HG03457 (cell line): ENCODE measurements at regions not wholly inside any gene's neighbourhood (a gene's known extent, or its start where the extent isn't known, plus 50 kb on each side); places are given as distances from the start of the nearest gene placed in this dataset.
"Not testable (repeated sequence)": the region's sequence is repeated elsewhere in the genome, so short reads cannot be mapped to it uniquely, and the experiment has no call there.

ENCODE experiments used
- ATAC-seq: cut with Tn5 transposase; IDR thresholded peaks from one replicate; pipeline ENCODE4 v1.9.1; 2021; ENCODE audit warnings: moderate number of reproducible peaks; ENCODE audit not compliant: unreplicated experiment

GRCh38 chr5:173496129-173496882 is 120.1 kb downstream of the BOD1 start:
- no peak for ATAC-seq

- ATAC-seq: no peak
These were observed 121.1 kb downstream of the BOD1 start for GRCh38 chr5:173495225-173495904.

- ATAC-seq: no peak
These were observed 122.0 kb downstream of the BOD1 start for GRCh38 chr5:173494446-173494845.

GRCh38 chr5:173493846-173494245 is 122.6 kb downstream of the BOD1 start:
- no peak for ATAC-seq

- no peak for ATAC-seq
These were observed 123.4 kb downstream of the BOD1 start for GRCh38 chr5:173493040-173493439.

- ATAC-seq: no peak
These were observed 125.8 kb downstream of the BOD1 start for GRCh38 chr5:173490681-173491080.

- no peak for ATAC-seq
These were observed 128.3 kb downstream of the BOD1 start for GRCh38 chr5:173488144-173488543.

GRCh38 chr5:173487300-173487699 is 129.2 kb downstream of the BOD1 start:
- no peak for ATAC-seq

GRCh38 chr5:173486355-173487225 is 129.9 kb downstream of the BOD1 start:
- ATAC-seq: no peak

- no peak for ATAC-seq
These were observed 131.9 kb downstream of the BOD1 start for GRCh38 chr5:173484569-173484968.

- ATAC-seq: not testable (repeated sequence)
These were observed 132.9 kb downstream of the BOD1 start for GRCh38 chr5:173483599-173483998.

- ATAC-seq: no peak
These were observed 133.3 kb downstream of the BOD1 start for GRCh38 chr5:173483160-173483559.

- no peak for ATAC-seq
These were observed 134.6 kb downstream of the BOD1 start for GRCh38 chr5:173481821-173482220.

GRCh38 chr5:173480896-173481295 is 135.6 kb downstream of the BOD1 start:
- ATAC-seq: no peak

GRCh38 chr5:173479711-173480110 is 136.7 kb downstream of the BOD1 start:
- no peak for ATAC-seq

GRCh38 chr5:173477345-173478040 is 139.0 kb downstream of the BOD1 start:
- ATAC-seq: no peak

- no peak for ATAC-seq
These were observed 140.7 kb downstream of the BOD1 start for GRCh38 chr5:173475780-173476179.

- no peak for ATAC-seq
These were observed 141.6 kb downstream of the BOD1 start for GRCh38 chr5:173474881-173475287.

GRCh38 chr5:173473288-173473687 is 143.2 kb downstream of the BOD1 start:
- ATAC-seq: no peak

- no peak for ATAC-seq
These were observed 143.6 kb downstream of the BOD1 start for GRCh38 chr5:173472784-173473278.

GRCh38 chr5:173472164-173472563 is 143.9 kb upstream of the STC2 start:
- no peak for ATAC-seq
